Right atrium auricular region (tissue), 2 donors: ENCODE measurements at regions not wholly inside any gene's neighbourhood (a gene's known extent, or its start where the extent isn't known, plus 50 kb on each side); places are given as distances from the start of the nearest gene placed in this dataset.

ENCODE experiments used
- DNase-seq: peaks from one replicate; pipeline ENCODE4 v3.0.0-alpha.2; 2019; ENCODE audit warnings: low spot score
- H3K27ac ChIP-seq, 2 donors: fragments of 200-600 bp; sonication (generic); 1 replicate in 1 of 2; 2 replicates in 1 of 2; pipeline ENCODE4 v1.5.1; 2016 to 2019
- H3K27me3 ChIP-seq, 2 donors: fragments of 200-600 bp; sonication (generic); one replicate each; pipeline versions ENCODE4 v1.5.1 to v1.6.0; 2017 to 2019
- H3K36me3 ChIP-seq: fragments of 200-600 bp; sonication (generic); one replicate; pipeline ENCODE4 v1.5.1; 2016
- H3K4me1 ChIP-seq, 2 donors: fragments of 200-600 bp; sonication (generic); one replicate each; pipeline versions ENCODE4 v1.5.1 to v1.6.0; 2017 to 2019
- H3K4me3 ChIP-seq, 2 donors: fragments of 200-600 bp; sonication (generic); 1 replicate in 1 of 2; 2 replicates in 1 of 2; pipeline ENCODE4 v1.5.1; 2017 to 2019; ENCODE audit warnings: mild to moderate bottlenecking in 1 of 2, moderate library complexity in 1 of 2
- H3K9me3 ChIP-seq, 2 donors: fragments of 200-600 bp; sonication (generic); one replicate each; pipeline ENCODE4 v1.5.1; 2019
- CTCF ChIP-seq, 2 donors: fragments of 200-600 bp; sonication (generic); IDR thresholded peaks; one replicate each; pipeline ENCODE4 v1.5.1; 2019; ENCODE audit warnings: antibody characterized with exemption in 2 of 2

- no peak for DNase-seq
- no peak for TF ChIP-seq CTCF (IDR thresholded peaks at IDR 0.05)
These were observed 306.7 kb downstream of the NUAK1 start for GRCh38 chr12:105832021-105832420.

GRCh38 chr12:105832806-105833205 is 305.9 kb downstream of the NUAK1 start:
- DNase-seq = no peak
- Histone ChIP-seq H3K4me1 (no peaks in the 10 kb centered on the region), H3K9me3 (no peaks in the 10 kb centered on the region), H3K36me3 (no peaks in the 10 kb centered on the region), H3K27ac (no peak overlapping the region), H3K4me3 (no peak overlapping the region), H3K27me3 (no peaks in the 10 kb centered on the region)
- no peak for TF ChIP-seq CTCF (IDR thresholded peaks at IDR 0.05)

More at GRCh38 chr12:105832021-105832420, 306.7 kb downstream of the NUAK1 start:
- Histone ChIP-seq H3K36me3 (no peaks in the 10 kb centered on the region), H3K27ac (no peak overlapping the region), H3K27me3 (no peaks in the 10 kb centered on the region), H3K9me3 (no peaks in the 10 kb centered on the region), H3K4me1 (no peaks in the 10 kb centered on the region), H3K4me3 (no peak overlapping the region)

- DNase-seq = no peak
- Histone ChIP-seq H3K27me3 (no peaks in the 10 kb centered on the region), H3K27ac (no peak overlapping the region), H3K4me3 (no peak overlapping the region), H3K9me3 (no peaks in the 10 kb centered on the region), H3K4me1 (no peaks in the 10 kb centered on the region), H3K36me3 (no peaks in the 10 kb centered on the region)
- TF ChIP-seq CTCF (IDR thresholded peaks at IDR 0.05) = no peak
These were observed 304.3 kb downstream of the NUAK1 start for GRCh38 chr12:105834496-105834895.

GRCh38 chr12:105835580-105836241 is 303.0 kb downstream of the NUAK1 start:
- H3K27me3 ChIP-seq = no peaks in the 10 kb centered on the region
- DNase-seq = no peak

GRCh38 chr12:105836242-105836622 is 302.5 kb downstream of the NUAK1 start:
- Histone ChIP-seq H3K4me3 (no peak overlapping the region), H3K36me3 (no peaks in the 10 kb centered on the region), H3K27ac (no peak overlapping the region), H3K9me3 (no peaks in the 10 kb centered on the region), H3K27me3 (no peaks in the 10 kb centered on the region), H3K4me1 (no peaks in the 10 kb centered on the region)
- TF ChIP-seq CTCF (IDR thresholded peaks at IDR 0.05) = no peak
- DNase-seq = no peak

More at GRCh38 chr12:105835580-105836241, 303.0 kb downstream of the NUAK1 start:
- H3K9me3 ChIP-seq = no peaks in the 10 kb centered on the region
- TF ChIP-seq CTCF (IDR thresholded peaks at IDR 0.05) = no peak
- H3K4me1 ChIP-seq = no peaks in the 10 kb centered on the region
- H3K27ac ChIP-seq = no peak overlapping the region
- H3K36me3 ChIP-seq = no peaks in the 10 kb centered on the region
- H3K4me3 ChIP-seq = no peak overlapping the region

- H3K27ac ChIP-seq = no peak overlapping the region
- H3K9me3 ChIP-seq = no peaks in the 10 kb centered on the region
- no peaks in the 10 kb centered on the region for H3K27me3 ChIP-seq
- no peak for DNase-seq
- H3K36me3 ChIP-seq = no peaks in the 10 kb centered on the region
- H3K4me1 ChIP-seq = no peaks in the 10 kb centered on the region
- TF ChIP-seq CTCF (IDR thresholded peaks at IDR 0.05) = no peak
- H3K4me3 ChIP-seq = no peak overlapping the region
These were observed 299.1 kb downstream of the NUAK1 start for GRCh38 chr12:105839629-105840127.
